GM18909 (cell line): ENCODE measurements at regions not wholly inside any gene's neighbourhood (a gene's known extent, or its start where the extent isn't known, plus 50 kb on each side); places are given as distances from the start of the nearest gene placed in this dataset.

Source experiments
- ATAC-seq: cut with Tn5 transposase; IDR thresholded peaks from one replicate; pipeline ENCODE4 v1.9.1; 2021; ENCODE audit warnings: mild to moderate bottlenecking; ENCODE audit not compliant: unreplicated experiment, poor library complexity

DNA sequence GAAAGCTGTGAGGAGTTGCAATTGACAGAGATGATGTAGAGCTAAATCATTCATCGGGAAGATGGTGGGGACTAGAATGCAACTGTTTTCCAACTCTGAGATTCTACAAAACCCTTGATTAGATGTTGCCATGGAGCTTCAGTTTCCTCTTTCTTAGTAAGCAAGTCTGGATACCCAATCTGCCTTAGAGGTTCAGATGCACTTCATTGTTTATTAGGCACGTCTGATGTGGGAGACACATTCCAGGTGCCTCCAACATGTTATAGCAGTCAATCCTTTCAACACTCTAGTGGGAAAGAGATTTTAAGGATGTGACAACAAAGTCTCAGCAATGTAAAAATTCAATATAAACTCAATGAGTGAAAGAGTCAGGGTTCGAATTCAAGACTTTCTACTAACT lies 291.3 kb upstream of the PHYHIPL start:
- no peak for ATAC-seq

DNA sequence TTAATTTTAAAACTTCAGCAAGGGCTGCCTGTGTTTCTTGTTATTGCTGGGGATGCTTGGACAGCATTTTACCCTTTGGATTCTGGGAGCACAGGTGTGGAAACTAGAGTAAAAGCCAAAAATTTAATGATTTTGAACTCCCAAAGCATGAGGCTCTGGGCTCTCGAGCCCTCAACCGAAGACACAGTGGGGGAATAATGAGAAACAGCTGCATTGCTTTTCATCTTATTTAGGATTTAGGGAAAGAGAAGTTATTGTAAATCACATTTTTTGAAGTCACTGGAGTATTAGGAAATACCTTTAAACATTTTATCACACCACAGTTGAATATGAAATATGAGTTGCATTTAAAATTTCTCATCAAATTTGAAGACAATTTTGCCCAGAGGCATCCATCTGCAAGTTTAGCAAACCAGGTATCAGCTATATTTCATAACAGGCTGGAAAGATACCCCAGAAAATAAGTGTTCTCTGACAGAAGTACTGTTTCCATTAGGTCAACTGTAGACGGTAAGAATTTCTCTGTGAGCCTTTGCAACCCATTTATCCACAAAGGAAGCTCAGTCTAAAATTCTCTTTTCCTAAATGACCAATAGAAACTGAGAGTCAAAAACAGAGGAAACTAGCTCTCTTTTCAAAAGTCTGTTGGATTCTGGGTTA lies 290.6 kb upstream of the PHYHIPL start:
- ATAC-seq, result no peak

DNA sequence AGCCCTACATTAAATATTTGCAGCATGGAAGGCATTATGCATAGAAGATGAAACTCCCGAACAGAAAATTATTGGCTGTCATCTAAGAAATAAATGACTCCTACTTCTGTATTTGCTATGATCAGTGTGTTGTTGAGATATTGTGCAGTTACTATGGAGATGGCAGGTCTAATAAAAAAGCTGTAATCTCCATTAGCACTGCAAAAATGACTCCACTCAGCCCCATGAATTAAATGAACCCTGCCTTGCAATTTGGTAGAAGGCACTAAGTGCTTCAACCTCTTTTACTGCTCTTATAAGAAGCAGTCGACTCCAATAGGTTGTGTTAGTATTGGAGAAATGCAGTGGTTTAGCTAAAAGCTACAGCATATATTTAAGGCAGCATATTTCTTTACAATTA lies 290.0 kb upstream of the PHYHIPL start:
- ATAC-seq, result no peak

DNA sequence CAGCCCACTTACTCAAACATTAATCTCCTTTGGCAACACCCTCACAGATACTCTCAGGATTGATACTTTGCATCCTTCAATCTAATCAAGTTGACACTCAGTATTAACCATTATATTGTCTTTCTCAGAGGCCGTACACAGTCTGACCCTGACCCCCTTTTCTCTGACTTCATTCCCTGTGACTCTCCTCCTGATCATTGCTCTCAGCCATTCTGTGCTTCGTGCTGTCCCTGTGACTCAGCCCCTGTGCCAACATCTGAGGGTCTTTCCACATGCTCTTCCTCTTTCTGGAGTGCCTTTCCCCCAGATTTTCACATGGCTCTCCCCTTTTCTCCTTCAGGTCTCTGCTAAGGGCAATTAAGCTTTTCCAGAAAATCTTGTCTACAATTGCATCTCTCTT lies 289.0 kb upstream of the PHYHIPL start:
- no peak for ATAC-seq

DNA sequence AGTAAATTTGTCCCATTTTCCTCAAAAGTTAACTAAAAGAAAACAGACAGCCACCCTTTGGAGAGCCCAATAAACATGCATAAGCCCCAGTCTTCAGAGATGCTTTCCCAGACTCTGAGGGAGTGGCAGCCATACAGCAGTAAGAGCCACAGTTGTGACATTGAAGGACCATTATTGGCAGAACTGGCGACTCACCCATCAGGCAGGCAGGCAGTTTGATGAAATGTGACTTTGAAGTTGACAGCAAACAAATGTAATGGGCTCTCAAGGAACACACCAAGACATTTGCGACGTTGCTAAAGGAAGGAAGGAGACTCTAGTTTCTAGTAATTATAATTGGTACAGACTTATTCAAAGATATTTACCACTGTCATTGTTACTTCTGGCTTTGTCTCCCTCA lies 287.5 kb upstream of the PHYHIPL start:
- ATAC-seq, result no peak

DNA sequence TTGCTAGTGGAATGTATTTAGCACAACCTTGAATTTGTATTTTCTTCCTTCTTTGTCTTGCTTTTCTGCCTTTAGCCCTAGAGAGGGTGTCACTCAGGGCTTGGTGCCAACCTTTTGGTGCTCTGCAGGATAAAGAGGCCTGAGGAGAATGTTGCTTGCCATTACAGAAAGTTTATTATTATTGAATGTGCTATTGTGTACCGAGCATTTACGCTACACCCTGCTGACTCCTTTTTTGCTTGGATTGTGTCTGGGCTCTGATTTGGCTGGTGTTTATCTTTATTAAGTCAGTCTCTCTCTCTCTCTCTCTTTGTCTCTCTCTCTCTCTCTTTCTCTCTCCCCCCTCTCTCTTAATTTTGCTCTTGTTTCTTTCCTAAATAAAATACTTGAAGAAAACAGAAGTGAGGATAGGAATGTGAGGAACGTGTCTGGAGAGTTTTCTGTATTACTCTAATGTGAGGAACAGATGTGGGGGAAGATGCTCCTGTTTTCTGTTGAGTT lies 284.4 kb upstream of the PHYHIPL start:
- no peak for ATAC-seq

DNA sequence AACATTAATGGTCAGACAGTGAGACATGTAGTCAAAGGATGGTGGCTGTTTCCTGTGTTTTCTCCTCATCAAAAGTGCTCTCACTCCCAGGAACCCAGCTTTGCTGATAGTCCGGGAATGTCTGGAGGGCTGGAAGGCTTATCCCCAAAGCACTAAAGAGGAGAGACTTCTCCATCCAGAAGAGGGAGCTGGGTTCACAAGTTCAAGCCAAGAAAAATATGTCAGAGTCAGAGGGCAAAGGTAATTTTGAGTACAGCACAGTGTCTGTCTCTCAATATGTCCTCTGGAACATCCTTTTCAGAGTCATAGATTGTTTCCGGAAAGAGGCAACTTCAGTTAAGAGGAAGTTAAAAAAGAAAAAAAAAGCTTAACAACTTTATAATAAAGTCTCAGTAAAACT lies 281.5 kb upstream of the PHYHIPL start:
- no peak for ATAC-seq

DNA sequence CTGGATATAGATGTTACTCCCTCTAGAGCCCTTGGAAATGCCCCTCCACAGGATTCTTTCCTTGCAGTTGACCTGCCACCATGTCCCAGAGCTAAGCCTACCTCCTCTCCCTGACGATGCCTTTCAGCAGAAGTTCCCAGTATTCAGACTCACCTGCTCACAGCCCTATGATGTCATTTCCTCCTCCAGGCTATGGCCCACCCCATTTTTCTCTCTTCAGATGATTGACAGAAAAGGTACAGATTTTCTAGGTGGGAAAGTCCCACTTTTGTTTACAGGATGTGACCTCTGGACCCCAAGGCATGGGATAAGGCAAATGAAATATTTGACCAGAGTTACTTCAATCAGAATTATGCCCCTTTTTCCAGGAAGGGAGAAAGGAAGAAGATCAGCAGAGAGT lies 280.2 kb upstream of the PHYHIPL start:
- ATAC-seq, result no peak

DNA sequence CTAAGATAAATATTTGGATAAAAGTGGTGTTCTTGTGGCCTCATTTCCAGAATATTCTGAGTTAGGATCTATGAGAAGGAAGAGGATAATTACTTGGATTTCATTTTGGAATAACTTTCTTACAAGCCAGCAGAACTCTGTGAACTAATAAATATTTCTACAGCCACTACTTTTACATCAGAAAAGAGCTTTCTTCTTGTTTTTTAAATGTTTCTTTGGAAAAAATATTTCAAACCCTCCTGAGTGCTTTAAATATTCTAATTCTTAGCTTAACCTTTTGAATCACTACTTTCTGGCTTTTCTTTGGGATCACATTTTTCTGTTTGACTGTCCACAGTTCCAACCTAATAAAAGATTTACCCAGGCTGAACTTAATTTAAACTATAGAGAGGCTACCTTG lies 279.2 kb upstream of the PHYHIPL start:
- no peak for ATAC-seq

DNA sequence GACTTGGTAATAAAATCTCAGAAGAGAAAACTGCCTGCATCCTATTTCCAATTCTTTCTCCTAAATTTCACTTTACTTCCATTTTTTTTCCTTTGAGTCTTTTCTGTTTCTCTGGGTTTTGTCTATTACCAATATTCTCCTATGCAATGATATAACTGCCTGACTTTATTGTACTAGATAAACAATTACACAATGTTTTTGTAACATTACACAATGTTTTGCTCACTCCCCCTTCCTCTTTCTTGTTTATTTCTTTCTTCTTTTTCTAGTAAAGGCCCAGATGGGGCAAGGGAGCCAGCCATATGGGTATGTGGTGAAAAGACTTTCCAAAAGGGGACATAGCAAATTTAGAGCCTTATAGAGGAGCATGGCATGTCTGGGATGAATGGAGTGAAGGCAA lies 278.7 kb upstream of the PHYHIPL start:
- no peak for ATAC-seq

DNA sequence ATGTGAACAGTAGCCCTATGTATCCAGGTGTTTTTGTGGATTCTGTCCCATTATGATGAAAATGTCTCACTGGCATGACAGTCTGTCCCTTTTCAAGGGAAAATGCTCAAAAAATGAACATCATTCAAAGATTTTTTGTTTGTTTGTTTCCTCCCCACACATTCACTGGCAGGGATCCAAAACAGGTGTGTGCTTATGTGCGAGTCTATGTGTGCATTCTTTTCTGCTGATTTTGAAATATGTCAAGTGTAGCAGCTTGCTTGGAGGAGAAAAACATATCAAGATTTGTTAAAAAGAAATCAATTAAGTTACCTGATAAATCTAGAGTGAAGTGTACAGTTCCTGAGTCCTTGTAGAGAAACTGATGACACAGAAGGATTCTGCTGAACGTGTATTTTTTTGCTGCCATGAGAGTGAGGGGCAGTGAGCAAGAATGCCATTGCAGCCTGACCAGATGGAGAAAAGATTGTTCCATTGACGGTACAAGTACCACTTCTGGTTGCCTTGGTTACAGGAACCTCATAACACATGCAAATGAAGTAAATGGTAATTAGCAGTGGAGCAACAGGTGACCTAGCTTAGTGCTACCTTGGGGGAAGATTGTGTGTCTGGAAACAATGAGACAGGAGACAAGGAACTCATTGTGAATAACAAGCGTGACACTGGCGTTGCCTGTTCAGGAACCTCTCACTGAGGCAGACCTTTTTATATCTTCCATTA lies 277.4 kb upstream of the PHYHIPL start:
- ATAC-seq, result no peak

DNA sequence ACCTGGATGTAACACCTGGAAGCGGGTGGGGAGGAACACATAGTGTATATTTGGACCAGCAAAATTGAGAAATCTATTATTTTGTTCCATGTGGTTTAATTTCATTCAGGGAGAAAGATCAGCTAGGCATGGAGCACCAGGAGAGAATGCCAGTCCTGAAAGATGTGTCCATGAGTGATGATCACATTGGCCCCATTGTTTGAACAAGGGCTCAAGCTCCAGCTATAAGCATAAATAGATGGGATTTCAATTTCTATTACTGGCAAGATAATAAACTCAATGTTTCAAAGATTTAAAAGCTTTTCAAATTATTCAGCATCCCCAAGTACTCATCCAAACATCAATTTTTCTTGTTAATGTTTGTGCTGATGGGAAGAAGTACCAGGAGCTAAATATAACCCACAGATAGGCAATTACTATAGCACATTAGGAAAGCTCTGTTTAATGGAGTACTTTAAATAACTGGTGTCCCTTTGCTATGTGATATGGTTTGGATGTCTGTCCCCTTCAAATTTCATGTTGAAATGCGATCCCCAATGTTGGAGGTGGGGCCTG lies 275.3 kb upstream of the PHYHIPL start:
- ATAC-seq, result no peak

DNA sequence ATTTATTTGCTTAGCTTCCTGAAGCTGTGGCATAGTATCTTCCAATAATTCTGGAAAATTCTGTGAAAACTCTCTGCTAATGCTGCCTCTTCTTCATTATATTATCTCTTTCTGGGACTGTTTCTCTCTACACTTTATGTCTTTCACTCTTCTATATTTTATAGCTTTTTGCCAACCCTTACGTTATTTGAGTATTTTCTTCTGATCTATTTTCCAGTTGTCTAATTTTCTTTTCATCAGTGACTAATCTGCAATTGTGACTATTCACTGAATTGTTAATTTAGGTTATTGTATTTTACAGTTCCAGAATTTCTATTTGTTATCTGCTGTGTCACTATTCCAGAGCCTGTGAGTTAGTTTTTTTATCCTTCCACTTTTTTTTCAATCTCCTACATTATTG lies 273.4 kb upstream of the PHYHIPL start:
- no peak for ATAC-seq

DNA sequence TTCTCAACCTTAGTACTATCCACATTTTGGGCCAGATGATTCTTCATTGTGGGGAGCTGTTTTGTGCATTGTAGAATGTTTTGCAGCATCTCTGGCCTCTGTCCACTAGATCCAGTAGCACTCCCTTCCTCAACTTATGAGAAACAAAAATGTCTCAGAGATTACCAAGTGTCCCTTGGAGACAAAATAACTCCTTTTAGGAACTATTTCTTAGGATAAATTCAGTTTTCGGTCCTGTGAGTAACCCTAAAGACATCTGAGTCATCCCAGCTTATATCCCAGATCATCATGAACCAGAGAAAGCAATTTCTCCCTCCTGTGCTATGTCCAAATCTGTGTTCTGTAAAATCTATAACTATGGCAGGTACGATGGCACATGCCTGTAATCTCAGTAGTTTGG lies 266.6 kb upstream of the PHYHIPL start:
- no peak for ATAC-seq

DNA sequence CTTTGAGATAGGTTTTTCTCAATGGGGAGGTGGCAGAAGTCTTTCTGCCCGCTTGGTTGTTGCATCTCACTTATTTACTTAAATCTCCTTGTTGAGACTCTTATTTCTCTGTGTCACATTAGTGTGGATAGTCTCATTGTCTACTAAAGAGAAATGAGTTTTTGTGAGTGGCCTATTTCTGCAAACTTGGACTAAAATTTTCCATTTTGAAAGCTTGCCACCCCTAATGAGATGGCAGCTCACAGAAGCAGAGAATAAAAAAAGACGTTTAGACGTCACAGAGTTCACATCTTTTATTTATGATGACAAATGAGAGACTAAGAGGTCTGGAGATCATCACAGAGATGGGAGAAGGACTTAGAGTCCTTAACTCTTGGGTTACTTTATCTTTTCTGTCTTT lies 262.7 kb upstream of the PHYHIPL start:
- ATAC-seq, result no peak

DNA sequence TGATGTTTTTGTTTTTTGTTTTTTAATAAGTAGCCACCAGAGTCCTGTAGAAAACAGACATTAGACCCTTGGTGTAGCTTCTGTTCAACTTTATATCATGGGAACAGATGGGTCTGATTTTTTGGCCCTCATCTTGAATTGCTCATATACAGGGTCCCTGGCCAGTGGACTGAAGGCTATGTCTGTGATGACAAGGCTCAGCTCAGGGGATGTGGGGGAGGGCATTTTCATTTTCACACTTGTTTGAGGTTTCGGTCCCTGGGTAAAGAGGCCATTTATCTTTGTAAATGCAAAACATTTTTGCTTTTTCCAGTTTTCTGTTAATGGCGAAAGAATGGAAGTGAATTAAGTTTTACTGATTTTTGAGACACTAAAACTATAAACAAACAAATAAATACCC lies 257.6 kb upstream of the PHYHIPL start:
- ATAC-seq, result no peak

DNA sequence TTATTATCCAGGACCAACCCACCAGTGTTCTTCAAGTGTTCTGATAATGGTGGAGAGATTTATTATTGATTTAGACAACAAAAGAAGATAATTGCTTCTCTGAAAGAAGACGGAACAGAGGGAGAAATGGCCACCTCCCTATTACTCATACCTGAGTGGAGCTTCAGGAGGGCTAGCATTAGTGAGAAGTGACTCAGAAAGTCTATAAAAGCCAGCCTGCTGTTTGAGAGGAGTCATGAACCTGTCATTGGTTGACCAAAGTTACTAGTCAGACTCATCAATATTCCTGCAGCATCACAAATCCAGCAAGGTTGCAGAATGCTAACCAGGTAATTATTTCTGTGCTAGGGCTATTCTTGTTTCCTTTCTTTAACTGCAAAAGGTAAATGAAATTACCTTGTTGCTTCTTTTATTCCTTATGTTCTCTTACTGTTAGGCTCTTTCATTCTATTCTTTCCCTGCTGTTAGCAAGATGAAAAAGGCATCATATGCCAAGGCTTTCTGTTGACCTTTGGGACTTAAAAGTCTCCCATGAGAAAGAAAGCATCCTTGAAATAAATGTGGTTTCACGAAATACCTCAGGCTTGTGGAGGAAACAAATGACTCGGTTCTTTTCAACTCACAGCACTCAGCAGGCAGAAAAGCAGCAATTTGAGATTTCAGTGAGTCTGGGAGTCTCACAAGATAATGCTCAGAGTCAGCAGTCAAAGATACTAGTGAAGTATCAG lies 256.4 kb upstream of the PHYHIPL start:
- ATAC-seq, result no peak

DNA sequence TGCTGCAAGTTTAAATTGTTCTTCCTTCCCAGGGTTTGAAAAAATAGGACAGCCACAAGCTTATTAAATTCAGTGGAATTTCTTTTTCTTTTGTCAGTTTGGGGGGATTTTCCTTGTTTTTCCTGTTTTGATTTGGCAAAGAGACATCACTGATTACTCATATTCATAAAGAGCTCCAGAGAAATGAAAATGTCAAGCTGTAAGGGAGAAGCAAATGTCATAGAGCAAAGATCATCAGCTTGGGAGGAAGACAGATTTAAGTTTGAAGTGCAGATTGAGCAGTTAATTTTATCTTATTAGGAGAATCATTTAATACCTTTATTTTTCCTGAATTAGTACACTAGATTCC lies 255.8 kb upstream of the PHYHIPL start:
- no peak for ATAC-seq

DNA sequence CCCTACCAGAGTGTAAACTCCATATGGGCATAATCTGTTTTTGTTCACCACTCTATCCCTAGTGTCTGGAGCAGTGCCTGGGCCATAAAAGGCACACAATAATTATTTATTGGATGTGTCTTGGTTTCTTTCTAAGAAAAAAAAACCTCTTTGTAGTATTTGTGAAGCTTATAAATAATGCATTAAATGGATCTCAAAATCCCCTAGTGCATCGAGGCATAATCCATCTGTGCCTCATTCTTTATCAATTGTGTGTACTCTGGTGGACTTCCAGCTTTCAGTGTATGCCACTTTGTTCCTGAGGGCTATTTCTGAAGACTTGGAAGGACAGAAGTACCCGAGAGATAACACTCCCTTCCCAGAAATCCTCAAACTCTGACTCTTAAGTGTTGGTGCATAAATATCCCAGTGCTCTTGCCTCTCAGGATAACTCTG lies 255.0 kb upstream of the PHYHIPL start:
- no peak for ATAC-seq

DNA sequence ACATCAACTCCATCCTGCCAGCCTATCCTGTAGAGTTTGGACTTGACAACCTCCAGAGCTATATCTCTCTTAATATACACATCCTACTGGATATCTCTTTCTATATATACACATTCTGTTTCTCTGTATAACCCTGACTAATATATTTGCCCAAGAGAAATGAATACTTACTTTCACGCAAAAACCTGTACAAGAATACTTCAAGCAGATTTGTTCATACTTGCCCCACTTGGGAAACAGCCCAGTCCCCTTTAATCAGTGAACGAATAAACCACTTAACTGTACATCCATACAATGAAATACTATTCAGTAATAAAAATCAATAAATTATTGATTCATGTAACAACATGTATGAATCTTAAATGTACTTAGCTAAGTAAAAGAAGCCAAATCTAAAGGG lies 251.1 kb upstream of the PHYHIPL start:
- no peak for ATAC-seq

DNA sequence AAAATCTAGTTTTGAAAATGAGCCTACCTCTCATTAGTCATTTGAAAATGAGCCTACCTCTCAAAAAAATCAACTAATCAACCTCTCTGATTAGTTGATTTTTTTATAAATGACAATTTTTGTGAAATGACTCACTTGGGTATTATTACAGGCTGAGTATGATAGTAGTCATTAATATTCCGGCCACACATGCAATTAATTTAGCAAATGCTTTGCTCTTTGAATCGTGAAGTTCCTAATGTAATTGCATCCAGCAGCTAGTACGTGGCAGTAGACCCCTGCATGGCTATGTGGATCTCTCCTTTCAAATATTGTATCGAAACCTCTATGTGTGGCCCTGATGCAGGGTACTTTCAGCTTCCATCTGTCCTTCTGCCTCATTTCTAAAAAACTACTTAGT lies 245.9 kb upstream of the PHYHIPL start:
- no peak for ATAC-seq
